ENCODE measurements at regions not wholly inside any gene's neighbourhood (a gene's known extent, or its start where the extent isn't known, plus 50 kb on each side); places are given as distances from the start of the nearest gene placed in this dataset.
A peak's percentile ranks its signal among the peaks of the same experiment; 100 is the strongest.

GRCh38 chrX:20382082-20382481 is 115.4 kb upstream of the RPS6KA3 start:
- Histone ChIP-seq H2AFZ (ENCODE audit: low read depth, low read length, poor library complexity, severe bottlenecking) (no peak overlapping the region), H3K9ac (ENCODE audit: low read length) (no peak overlapping the region), H3K27me3 (ENCODE audit: insufficient read depth, low read length) (no peaks in the 10 kb centered on the region), H4K20me1 (ENCODE audit: insufficient read depth) (no peaks in the 10 kb centered on the region), H3K36me3 (ENCODE audit: control insufficient read depth in 1 of 2, insufficient read depth in 2 of 2, low read length in 2 of 2) (no peaks in the 10 kb centered on the region), H3K4me2 (ENCODE audit: low read length) (no peak overlapping the region), H3K4me1 (ENCODE audit: control insufficient read depth in 1 of 2, insufficient read depth in 2 of 2, low read length in 2 of 2) (no peaks in the 10 kb centered on the region), H3K79me2 (ENCODE audit: insufficient read depth, low read length) (no peaks in the 10 kb centered on the region), H3K9me3 (ENCODE audit: control insufficient read depth in 1 of 2, insufficient read depth in 1 of 2, low read depth in 1 of 2, low read length in 2 of 2) (no peaks in the 10 kb centered on the region), H3K27ac (ENCODE audit: low read depth, low read length) (no peak overlapping the region), H3K4me3 (replicated peaks in 1 of 2; ENCODE audit: low read depth in 1 of 2, low read length in 2 of 2) (no peak overlapping the region), H3K9me2 (ENCODE audit: insufficient read depth) (no peaks in the 10 kb centered on the region)
- CTCF ChIA-PET = no interaction called here
- ATAC-seq = no peak
- POLR2A ChIA-PET = no interaction called here
- DNase-seq (ENCODE audit: low read depth, low spot score) = no peak
- BruUV-seq (replicated peaks) = no TSS peak
- RAD21 ChIA-PET (ENCODE audit: low non-redundant PET in 1 of 2, low total read pairs in 2 of 2, uncharacterized antibody in 2 of 2, unreplicated experiment in 2 of 2) = no interaction called here
- intact Hi-C loops (cut with micrococcal nuclease) = no loop called here
- TF ChIP-seq TCF7L2 (IDR thresholded peaks at IDR 0.05; ENCODE audit: borderline replicate concordance, extremely low read depth, insufficient read depth, insufficient read length) (no peak), SP1 (IDR thresholded peaks at IDR 0.05; ENCODE audit: low read depth) (no peak), ELF1 (IDR thresholded peaks at IDR 0.05; ENCODE audit: borderline replicate concordance, low read depth) (no peak), YY1 (IDR thresholded peaks at IDR 0.05; ENCODE audit: extremely low read depth, insufficient replicate concordance, low read depth, low read length) (no peak), CBX3 (IDR thresholded peaks at IDR 0.05; ENCODE audit: low read depth) (no peak), RAD21 (IDR thresholded peaks at IDR 0.05; ENCODE audit: low read depth) (no peak), ZNF274 (IDR thresholded peaks at IDR 0.05; ENCODE audit: low read depth, low read length) (no peak), EGR1 (IDR thresholded peaks at IDR 0.05; ENCODE audit: low read depth) (no peak), ATF3 (IDR thresholded peaks at IDR 0.05) (no peak), CEBPB (IDR thresholded peaks at IDR 0.05; ENCODE audit: low read depth) (no peak)

- no peak overlapping the region for H2AFZ ChIP-seq (ENCODE audit: low read depth, low read length, poor library complexity, severe bottlenecking)
- no peaks in the 10 kb centered on the region for H3K9me3 ChIP-seq (ENCODE audit: control insufficient read depth in 1 of 2, insufficient read depth in 1 of 2, low read depth in 1 of 2, low read length in 2 of 2)
- ATAC-seq (no peak; the same call in 1 of the 2 replicates), DNase-seq (ENCODE audit: low read depth, low spot score) (no peak)
- no peaks in the 10 kb centered on the region for H3K4me1 ChIP-seq (ENCODE audit: control insufficient read depth in 1 of 2, insufficient read depth in 2 of 2, low read length in 2 of 2)
- TF ChIP-seq POLR2AphosphoS5 (IDR thresholded peaks at IDR 0.05; ENCODE audit: low read depth, low read length) (no peak), CEBPB (IDR thresholded peaks at IDR 0.05; ENCODE audit: low read depth) (no peak), SP1 (IDR thresholded peaks at IDR 0.05; ENCODE audit: low read depth) (peak; percentile 13; the same call in 1 of the 2 replicates)
- no peak overlapping the region for H3K4me2 ChIP-seq (ENCODE audit: low read length)
- no peaks in the 10 kb centered on the region for H3K9me2 ChIP-seq (ENCODE audit: insufficient read depth)
- H3K27ac ChIP-seq (ENCODE audit: low read depth, low read length) = no peak overlapping the region
- POLR2A ChIA-PET = interaction anchor here (0.6 kb wide), 1 partner anchor 1751 kb away, joined by 4 read pairs; no protein-coding TSS in a partner anchor
- no peaks in the 10 kb centered on the region for H3K27me3 ChIP-seq (ENCODE audit: insufficient read depth, low read length)
- H3K36me3 ChIP-seq (ENCODE audit: control insufficient read depth in 1 of 2, insufficient read depth in 2 of 2, low read length in 2 of 2) = no peaks in the 10 kb centered on the region
- H3K79me2 ChIP-seq (ENCODE audit: insufficient read depth, low read length) = no peaks in the 10 kb centered on the region
- no TSS peak for BruUV-seq (replicated peaks)
- H4K20me1 ChIP-seq (ENCODE audit: insufficient read depth) = no peaks in the 10 kb centered on the region
- H3K4me3 ChIP-seq (replicated peaks in 1 of 2; ENCODE audit: low read depth in 1 of 2, low read length in 2 of 2) = no peak overlapping the region
- RAD21 ChIA-PET (ENCODE audit: low non-redundant PET in 1 of 2, low total read pairs in 2 of 2, uncharacterized antibody in 2 of 2, unreplicated experiment in 2 of 2) = no interaction called here
- H3K9ac ChIP-seq (ENCODE audit: low read length) = no peak overlapping the region
- CTCF ChIA-PET = no interaction called here
- intact Hi-C loops (cut with micrococcal nuclease) = no loop called here
Observed at GRCh38 chrX:20378233-20378920, 111.7 kb upstream of the RPS6KA3 start.
